Esophagus squamous epithelium (tissue), 4 donors: ENCODE measurements at regions not wholly inside any gene's neighbourhood (a gene's known extent, or its start where the extent isn't known, plus 50 kb on each side); places are given as distances from the start of the nearest gene placed in this dataset.

Source experiments
- CTCF ChIP-seq, 6 experiments: fragments of 450-650 bp in 4 of 6; fragments of 200-600 bp in 2 of 6; sonication (generic) in 2 of 6; IDR thresholded peaks; one replicate each; pipeline ENCODE4 v1.5.1; 2016 to 2019; ENCODE audit warnings: antibody characterized with exemption in 6 of 6, mild to moderate bottlenecking in 4 of 6, moderate library complexity in 4 of 6
- POLR2A ChIP-seq, 4 donors: fragments of 450-650 bp; IDR thresholded peaks; one replicate each; pipeline ENCODE4 v1.6.1; 2017; ENCODE audit warnings: antibody characterized with exemption in 4 of 4, mild to moderate bottlenecking in 4 of 4, moderate library complexity in 3 of 4

DNA sequence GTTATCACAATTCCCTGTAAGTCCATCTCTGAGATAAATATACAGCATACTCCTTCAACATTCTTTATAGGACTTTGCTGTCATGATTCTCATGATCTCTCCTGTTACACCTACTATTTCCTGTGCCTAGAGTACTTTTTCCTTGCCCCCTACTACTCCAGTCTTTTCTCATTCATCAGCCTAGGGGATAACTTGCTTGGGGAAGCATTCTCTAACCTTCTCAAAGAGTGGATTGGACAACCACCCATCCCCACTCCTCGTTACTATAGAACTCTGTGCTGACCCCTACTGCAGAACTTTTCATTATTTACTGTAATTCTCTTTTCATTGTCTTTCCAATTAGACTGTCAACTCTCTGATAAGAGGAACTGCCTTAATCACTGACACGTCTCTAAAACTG, 57.4 kb upstream of the TFEC start:
- TF ChIP-seq POLR2A (IDR thresholded peaks at IDR 0.05) (no peak), CTCF (IDR thresholded peaks at IDR 0.05) (no peak)
